Liver (tissue), 8 donors: ENCODE measurements at regions not wholly inside any gene's neighbourhood (a gene's known extent, or its start where the extent isn't known, plus 50 kb on each side); places are given as distances from the start of the nearest gene placed in this dataset.

Source experiments
- DNase-seq: peaks from one replicate; pipeline ENCODE4 v3.0.0-alpha.2; 2017; ENCODE audit warnings: low spot score
- H3K27ac ChIP-seq, 2 donors: one replicate each; pipeline ENCODE4 v1.7.0; 2013; ENCODE audit warnings: inconsistent platforms in 2 of 2, low read length in 2 of 2, control low read depth in 1 of 2, low read depth in 1 of 2, mild to moderate bottlenecking in 1 of 2
- H3K27me3 ChIP-seq, 4 donors: one replicate each; pipeline versions ENCODE4 v1.6.1 to v1.7.0; 2013; ENCODE audit warnings: low read length in 3 of 4, inconsistent platforms in 1 of 4, mild to moderate bottlenecking in 1 of 4, moderate library complexity in 1 of 4; ENCODE audit not compliant: control insufficient read depth in 4 of 4, insufficient read depth in 4 of 4
- H3K36me3 ChIP-seq, 4 donors: one replicate each; pipeline versions ENCODE4 v1.6.1 to v1.7.0; 2013; ENCODE audit warnings: low read length in 3 of 4, mild to moderate bottlenecking in 3 of 4, low read depth in 1 of 4, moderate library complexity in 1 of 4; ENCODE audit not compliant: control insufficient read depth in 4 of 4, insufficient read depth in 3 of 4
- H3K4me1 ChIP-seq, 4 donors: one replicate each; pipeline versions ENCODE4 v1.6.1 to v1.7.0; 2013; ENCODE audit warnings: low read length in 3 of 4, mild to moderate bottlenecking in 3 of 4, moderate library complexity in 1 of 4; ENCODE audit not compliant: control insufficient read depth in 4 of 4, insufficient read depth in 4 of 4
- H3K4me3 ChIP-seq, 3 donors: one replicate each; pipeline versions ENCODE4 v1.6.1 to v1.7.0; 2013; ENCODE audit warnings: low read length in 3 of 3, control low read depth in 1 of 3, low read depth in 1 of 3, mild to moderate bottlenecking in 1 of 3
- H3K9ac ChIP-seq, 2 donors: one replicate each; pipeline ENCODE4 v1.7.0; 2013; ENCODE audit warnings: low read length in 2 of 2, mild to moderate bottlenecking in 2 of 2, moderate library complexity in 2 of 2, control low read depth in 1 of 2, low read depth in 1 of 2
- H3K9me3 ChIP-seq, 4 donors: one replicate each; pipeline versions ENCODE4 v1.6.1 to v1.7.0; 2013; ENCODE audit warnings: low read length in 3 of 4; ENCODE audit not compliant: control insufficient read depth in 4 of 4
- ATF3 ChIP-seq: IDR thresholded peaks from 2 replicates; pipeline ENCODE4 v1.6.1; 2016; ENCODE audit warnings: antibody characterized with exemption
- EGR1 ChIP-seq, 2 donors: IDR thresholded peaks; 2 replicates each; pipeline ENCODE4 v1.6.1; 2016 to 2018; ENCODE audit warnings: antibody characterized with exemption in 2 of 2, low read depth in 2 of 2
- FOXA1 ChIP-seq: IDR thresholded peaks from 2 replicates; pipeline ENCODE4 v1.6.1; 2016; ENCODE audit warnings: antibody characterized with exemption
- FOXA2 ChIP-seq: IDR thresholded peaks from 2 replicates; pipeline ENCODE4 v1.6.1; 2016; ENCODE audit warnings: antibody characterized with exemption
- GABPA ChIP-seq, 2 donors: IDR thresholded peaks in 1 of 2; conservative IDR thresholded peaks in 1 of 2; 2 replicates each; pipeline ENCODE4 v1.6.1; 2016; ENCODE audit warnings: antibody characterized with exemption in 2 of 2, mild to moderate bottlenecking in 1 of 2, moderate library complexity in 1 of 2
- HNF4A ChIP-seq, 2 donors: conservative IDR thresholded peaks; 2 replicates each; pipeline ENCODE4 v1.6.1; 2016; ENCODE audit warnings: antibody characterized with exemption in 2 of 2, mild to moderate bottlenecking in 2 of 2
- HNF4G ChIP-seq: IDR thresholded peaks from 2 replicates; pipeline ENCODE4 v1.6.1; 2016; ENCODE audit warnings: antibody characterized with exemption
- JUND ChIP-seq, 2 donors: IDR thresholded peaks; 2 replicates each; pipeline ENCODE4 v1.6.1; 2016; ENCODE audit warnings: antibody characterized with exemption in 2 of 2
- NR2F2 ChIP-seq: IDR thresholded peaks from 2 replicates; pipeline ENCODE4 v1.6.1; 2016; ENCODE audit warnings: antibody characterized with exemption
- RAD21 ChIP-seq, 2 donors: IDR thresholded peaks; 2 replicates each; pipeline ENCODE4 v1.6.1; 2016; ENCODE audit warnings: antibody characterized with exemption in 2 of 2, mild to moderate bottlenecking in 2 of 2
- RXRA ChIP-seq, 2 donors: IDR thresholded peaks; 2 replicates each; pipeline ENCODE4 v1.6.1; 2017 to 2018; ENCODE audit warnings: antibody characterized with exemption in 2 of 2, mild to moderate bottlenecking in 1 of 2
- SP1 ChIP-seq: IDR thresholded peaks from 2 replicates; pipeline ENCODE4 v1.6.1; 2018; ENCODE audit warnings: antibody characterized with exemption, mild to moderate bottlenecking
- TAF1 ChIP-seq: conservative IDR thresholded peaks from 2 replicates; pipeline ENCODE4 v1.6.1; 2016; ENCODE audit warnings: antibody characterized with exemption, mild to moderate bottlenecking
- YY1 ChIP-seq: IDR thresholded peaks from 2 replicates; pipeline ENCODE4 v1.6.1; 2016; ENCODE audit warnings: antibody characterized with exemption, mild to moderate bottlenecking
- WGBS: extraction: QIAGEN DNeasy Blood & Tissue Kit; methylation state at CpG from one replicate; pipeline ENCODE4 v1.1.7; 2013; 5-methylcytosine and 5-hydroxymethylcytosine counted together
- TF ChIP-seq, protein P1 (sequence below): IDR thresholded peaks from 2 replicates; pipeline ENCODE4 v1.6.1; 2016; ENCODE audit warnings: antibody characterized with exemption, mild to moderate bottlenecking
- TF ChIP-seq, protein P2 (sequence below): fragments of 150-350 bp; IDR thresholded peaks from 2 replicates; pipeline ENCODE4 v1.5.1; 2017; ENCODE audit warnings: improper control_type of control experiment, low read depth, low read length; ENCODE audit not compliant: missing input control
- TF ChIP-seq, protein P3 (sequence below): IDR thresholded peaks from 2 replicates; pipeline ENCODE4 v1.6.1; 2016; ENCODE audit warnings: antibody characterized with exemption
- TF ChIP-seq, protein P4 (sequence below): IDR thresholded peaks from 2 replicates; pipeline ENCODE4 v1.6.1; 2016; ENCODE audit warnings: antibody characterized with exemption
- donor health status: healthy.
- donor health status: healthy.
- donor health status: healthy.
- donor health status: healthy.
- donor health status: healthy.

DNA sequence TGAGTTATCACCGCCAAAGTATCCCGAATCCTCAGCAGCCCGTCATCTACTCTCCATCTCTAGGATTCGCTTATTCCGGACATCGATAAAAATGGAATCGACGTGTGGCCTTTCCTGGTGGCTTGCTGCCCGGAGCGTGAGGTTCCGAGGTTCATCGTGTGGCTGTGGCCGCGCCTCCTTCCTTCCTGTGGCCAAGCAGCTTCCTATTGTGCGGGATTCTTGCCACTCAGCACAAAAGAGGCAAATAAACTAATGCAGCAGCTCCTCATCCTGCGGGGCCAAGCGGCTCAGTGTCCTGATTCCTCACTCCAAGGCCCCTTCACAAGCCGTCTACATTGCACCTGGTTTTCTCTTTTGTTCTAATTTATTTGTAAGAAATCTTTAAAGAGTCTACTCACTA lies 800.9 kb downstream of the CDH9 start:
- Histone ChIP-seq H3K9ac (no peak overlapping the region), H3K27ac (no peak overlapping the region), H3K4me1 (no peaks in the 10 kb centered on the region), H3K4me3 (no peak overlapping the region), H3K36me3 (no peaks in the 10 kb centered on the region), H3K27me3 (no peaks in the 10 kb centered on the region), H3K9me3 (no peaks in the 10 kb centered on the region)
- TF ChIP-seq YY1 (no peak), RAD21 (IDR thresholded peaks at IDR 0.05) (no peak), HNF4A (conservative IDR thresholded peaks at IDR 0.05) (no peak), NR2F2 (no peak), JUND (IDR thresholded peaks at IDR 0.05) (no peak), TAF1 (no peak), FOXA2 (no peak), EGR1 (IDR thresholded peaks at IDR 0.05; ENCODE audit: low read depth in 2 of 2) (no peak), FOXA1 (no peak), SP1 (no peak), HNF4G (no peak), RXRA (IDR thresholded peaks at IDR 0.05) (no peak), ATF3 (no peak), GABPA (IDR thresholded peaks at IDR 0.05 in 1 of 2, conservative IDR thresholded peaks at IDR 0.05 in 1 of 2) (no peak)
- TF ChIP-seq, protein P1, sequence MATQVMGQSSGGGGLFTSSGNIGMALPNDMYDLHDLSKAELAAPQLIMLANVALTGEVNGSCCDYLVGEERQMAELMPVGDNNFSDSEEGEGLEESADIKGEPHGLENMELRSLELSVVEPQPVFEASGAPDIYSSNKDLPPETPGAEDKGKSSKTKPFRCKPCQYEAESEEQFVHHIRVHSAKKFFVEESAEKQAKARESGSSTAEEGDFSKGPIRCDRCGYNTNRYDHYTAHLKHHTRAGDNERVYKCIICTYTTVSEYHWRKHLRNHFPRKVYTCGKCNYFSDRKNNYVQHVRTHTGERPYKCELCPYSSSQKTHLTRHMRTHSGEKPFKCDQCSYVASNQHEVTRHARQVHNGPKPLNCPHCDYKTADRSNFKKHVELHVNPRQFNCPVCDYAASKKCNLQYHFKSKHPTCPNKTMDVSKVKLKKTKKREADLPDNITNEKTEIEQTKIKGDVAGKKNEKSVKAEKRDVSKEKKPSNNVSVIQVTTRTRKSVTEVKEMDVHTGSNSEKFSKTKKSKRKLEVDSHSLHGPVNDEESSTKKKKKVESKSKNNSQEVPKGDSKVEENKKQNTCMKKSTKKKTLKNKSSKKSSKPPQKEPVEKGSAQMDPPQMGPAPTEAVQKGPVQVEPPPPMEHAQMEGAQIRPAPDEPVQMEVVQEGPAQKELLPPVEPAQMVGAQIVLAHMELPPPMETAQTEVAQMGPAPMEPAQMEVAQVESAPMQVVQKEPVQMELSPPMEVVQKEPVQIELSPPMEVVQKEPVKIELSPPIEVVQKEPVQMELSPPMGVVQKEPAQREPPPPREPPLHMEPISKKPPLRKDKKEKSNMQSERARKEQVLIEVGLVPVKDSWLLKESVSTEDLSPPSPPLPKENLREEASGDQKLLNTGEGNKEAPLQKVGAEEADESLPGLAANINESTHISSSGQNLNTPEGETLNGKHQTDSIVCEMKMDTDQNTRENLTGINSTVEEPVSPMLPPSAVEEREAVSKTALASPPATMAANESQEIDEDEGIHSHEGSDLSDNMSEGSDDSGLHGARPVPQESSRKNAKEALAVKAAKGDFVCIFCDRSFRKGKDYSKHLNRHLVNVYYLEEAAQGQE: no peak
- TF ChIP-seq, protein P2, sequence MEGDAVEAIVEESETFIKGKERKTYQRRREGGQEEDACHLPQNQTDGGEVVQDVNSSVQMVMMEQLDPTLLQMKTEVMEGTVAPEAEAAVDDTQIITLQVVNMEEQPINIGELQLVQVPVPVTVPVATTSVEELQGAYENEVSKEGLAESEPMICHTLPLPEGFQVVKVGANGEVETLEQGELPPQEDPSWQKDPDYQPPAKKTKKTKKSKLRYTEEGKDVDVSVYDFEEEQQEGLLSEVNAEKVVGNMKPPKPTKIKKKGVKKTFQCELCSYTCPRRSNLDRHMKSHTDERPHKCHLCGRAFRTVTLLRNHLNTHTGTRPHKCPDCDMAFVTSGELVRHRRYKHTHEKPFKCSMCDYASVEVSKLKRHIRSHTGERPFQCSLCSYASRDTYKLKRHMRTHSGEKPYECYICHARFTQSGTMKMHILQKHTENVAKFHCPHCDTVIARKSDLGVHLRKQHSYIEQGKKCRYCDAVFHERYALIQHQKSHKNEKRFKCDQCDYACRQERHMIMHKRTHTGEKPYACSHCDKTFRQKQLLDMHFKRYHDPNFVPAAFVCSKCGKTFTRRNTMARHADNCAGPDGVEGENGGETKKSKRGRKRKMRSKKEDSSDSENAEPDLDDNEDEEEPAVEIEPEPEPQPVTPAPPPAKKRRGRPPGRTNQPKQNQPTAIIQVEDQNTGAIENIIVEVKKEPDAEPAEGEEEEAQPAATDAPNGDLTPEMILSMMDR: no peak
- TF ChIP-seq, protein P3, sequence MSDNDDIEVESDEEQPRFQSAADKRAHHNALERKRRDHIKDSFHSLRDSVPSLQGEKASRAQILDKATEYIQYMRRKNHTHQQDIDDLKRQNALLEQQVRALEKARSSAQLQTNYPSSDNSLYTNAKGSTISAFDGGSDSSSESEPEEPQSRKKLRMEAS: no peak
- TF ChIP-seq, protein P4, sequence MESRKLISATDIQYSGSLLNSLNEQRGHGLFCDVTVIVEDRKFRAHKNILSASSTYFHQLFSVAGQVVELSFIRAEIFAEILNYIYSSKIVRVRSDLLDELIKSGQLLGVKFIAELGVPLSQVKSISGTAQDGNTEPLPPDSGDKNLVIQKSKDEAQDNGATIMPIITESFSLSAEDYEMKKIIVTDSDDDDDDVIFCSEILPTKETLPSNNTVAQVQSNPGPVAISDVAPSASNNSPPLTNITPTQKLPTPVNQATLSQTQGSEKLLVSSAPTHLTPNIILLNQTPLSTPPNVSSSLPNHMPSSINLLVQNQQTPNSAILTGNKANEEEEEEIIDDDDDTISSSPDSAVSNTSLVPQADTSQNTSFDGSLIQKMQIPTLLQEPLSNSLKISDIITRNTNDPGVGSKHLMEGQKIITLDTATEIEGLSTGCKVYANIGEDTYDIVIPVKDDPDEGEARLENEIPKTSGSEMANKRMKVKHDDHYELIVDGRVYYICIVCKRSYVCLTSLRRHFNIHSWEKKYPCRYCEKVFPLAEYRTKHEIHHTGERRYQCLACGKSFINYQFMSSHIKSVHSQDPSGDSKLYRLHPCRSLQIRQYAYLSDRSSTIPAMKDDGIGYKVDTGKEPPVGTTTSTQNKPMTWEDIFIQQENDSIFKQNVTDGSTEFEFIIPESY: no peak
- 91% methylated on average over 18 of the region's 18 CpGs for WGBS
- DNase-seq: no peak

DNA sequence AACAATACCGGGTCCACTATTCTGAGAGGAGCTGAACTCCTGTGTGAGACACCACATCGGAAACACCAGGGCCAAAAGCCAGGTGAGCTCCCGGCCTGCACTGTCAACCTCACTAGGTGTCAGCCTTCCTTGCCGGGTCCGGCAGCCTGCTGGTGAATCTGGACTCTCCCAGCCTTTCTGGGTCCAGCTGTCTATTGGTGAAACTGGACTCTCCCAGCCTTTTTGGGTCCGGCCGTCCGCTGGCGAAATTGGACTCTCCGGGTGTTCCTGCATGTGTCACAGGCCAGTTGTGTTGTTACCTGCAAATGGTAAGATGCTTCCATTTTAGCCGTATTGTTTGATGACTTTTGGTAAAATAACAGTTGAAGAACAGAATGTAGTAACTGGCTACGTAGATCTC lies 801.5 kb downstream of the CDH9 start:
- Histone ChIP-seq H3K9ac (no peak overlapping the region), H3K27ac (no peak overlapping the region), H3K27me3 (no peaks in the 10 kb centered on the region), H3K36me3 (no peaks in the 10 kb centered on the region), H3K4me3 (no peak overlapping the region), H3K4me1 (no peaks in the 10 kb centered on the region), H3K9me3 (no peaks in the 10 kb centered on the region)
- DNase-seq: no peak
- 97% methylated on average over 12 of the region's 12 CpGs for WGBS
- TF ChIP-seq JUND (IDR thresholded peaks at IDR 0.05) (no peak), HNF4A (conservative IDR thresholded peaks at IDR 0.05) (no peak), EGR1 (IDR thresholded peaks at IDR 0.05; ENCODE audit: low read depth in 2 of 2) (no peak), ATF3 (no peak), FOXA2 (no peak), SP1 (no peak), RAD21 (IDR thresholded peaks at IDR 0.05) (no peak), TAF1 (no peak)
- TF ChIP-seq, protein P1: no peak
- TF ChIP-seq, protein P2: no peak
